NCI-H2227 (cell line): ENCODE measurements at regions not wholly inside any gene's neighbourhood (a gene's known extent, or its start where the extent isn't known, plus 50 kb on each side); places are given as distances from the start of the nearest gene placed in this dataset.

ENCODE experiments used
- DNase-seq: peaks from one replicate; lab custom pipeline; 2025; ENCODE audit not compliant: unreplicated experiment; lab: John Stamatoyannopoulos, UW

DNA sequence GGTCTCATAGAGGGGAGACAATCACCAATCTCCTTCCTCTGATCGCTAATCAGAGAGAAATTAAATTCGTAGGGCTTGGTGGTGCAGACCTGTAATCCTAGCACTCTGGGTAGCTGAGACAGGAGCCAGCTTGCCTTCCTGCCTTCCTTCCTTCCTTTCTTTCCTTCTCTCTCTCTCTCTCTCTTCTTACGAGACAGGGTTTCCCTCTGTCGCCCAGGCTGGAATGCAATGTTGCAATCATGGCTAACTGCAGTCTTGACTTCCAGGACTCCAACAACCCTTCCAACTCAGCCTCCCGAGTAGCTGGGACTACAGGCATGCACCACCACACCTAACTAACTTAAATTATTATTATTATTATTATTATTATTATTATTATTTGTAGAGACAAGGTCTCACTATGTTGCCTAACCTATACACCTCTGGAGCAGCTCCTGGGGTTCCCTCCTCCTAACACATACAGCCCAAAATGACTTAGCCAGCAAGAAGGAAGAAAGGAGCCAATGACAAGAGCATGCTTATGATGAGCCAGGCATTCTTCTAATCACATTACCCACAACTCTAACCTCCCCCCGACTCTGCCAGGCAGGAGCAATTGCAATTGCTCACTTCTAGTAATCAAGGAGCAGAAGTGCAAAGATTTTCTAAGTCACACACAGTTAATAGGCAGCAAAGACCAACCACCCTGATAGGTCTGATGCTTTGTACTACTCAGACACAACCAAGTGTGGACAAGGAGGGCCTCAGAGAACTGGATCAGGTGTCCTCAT is 105.4 kb upstream of the F3 start:
- no peak for DNase-seq

DNA sequence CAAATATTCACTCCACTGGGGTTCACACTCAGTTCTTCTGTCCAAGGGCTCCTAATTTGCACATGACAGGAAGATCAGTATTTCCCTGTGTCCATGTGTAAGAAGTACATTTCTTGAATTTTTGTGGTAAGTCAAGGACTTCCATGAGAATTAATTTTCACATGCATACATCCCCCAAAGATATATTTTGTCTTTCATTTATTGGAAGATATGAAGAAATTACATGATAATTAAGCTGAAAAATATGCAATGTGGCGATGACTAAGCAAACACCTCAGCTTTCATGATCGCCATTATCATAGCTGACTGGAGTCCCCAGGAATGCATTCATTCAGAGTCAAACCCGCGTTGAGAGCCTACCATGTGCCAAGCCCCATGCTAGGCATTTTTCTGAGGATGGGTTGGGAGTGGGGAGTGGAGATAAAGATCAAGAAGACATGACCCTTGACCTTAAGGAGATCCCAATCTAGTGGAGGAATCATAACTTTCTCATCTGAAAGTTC is 104.6 kb upstream of the F3 start:
- DNase-seq: no peak

DNA sequence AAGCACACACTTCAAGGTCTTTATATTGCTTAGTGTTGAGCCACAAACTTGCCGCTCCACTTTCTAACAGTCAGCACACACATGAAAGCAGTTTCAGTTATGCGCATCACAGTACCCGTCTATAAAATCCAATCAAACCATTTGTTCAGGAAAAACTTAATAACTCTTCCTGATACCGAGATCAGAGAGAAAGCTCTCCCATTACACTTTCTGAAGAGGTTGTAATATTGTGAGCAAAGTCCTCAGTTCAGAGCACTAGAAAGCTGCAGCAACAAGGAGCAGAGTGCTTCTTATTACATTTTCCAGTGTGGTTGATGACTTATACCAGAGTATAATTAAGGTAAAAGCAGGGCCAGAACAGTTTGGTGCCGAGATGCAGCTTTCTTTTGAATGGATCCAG is 102.8 kb upstream of the F3 start:
- no peak for DNase-seq

DNA sequence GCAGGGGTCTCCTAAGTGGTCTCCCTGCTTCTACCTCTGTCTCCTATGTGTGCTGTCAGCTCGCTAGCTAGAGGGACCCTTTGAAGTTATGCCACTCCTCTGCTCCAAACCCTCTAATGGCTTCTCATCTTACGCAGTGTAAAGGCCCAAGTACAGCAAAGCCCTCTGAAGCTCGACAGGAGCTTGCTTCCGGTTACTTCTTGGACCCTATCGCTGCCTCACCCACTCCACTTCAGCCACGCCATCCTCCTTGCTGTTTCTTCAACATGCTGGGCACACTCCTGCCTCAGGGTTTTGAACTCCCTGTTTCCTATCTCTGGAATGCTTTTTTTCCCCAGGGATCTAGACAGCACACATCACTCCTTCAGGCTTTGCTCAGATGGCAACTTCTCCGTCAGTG is 102.3 kb upstream of the F3 start:
- DNase-seq: no peak

DNA sequence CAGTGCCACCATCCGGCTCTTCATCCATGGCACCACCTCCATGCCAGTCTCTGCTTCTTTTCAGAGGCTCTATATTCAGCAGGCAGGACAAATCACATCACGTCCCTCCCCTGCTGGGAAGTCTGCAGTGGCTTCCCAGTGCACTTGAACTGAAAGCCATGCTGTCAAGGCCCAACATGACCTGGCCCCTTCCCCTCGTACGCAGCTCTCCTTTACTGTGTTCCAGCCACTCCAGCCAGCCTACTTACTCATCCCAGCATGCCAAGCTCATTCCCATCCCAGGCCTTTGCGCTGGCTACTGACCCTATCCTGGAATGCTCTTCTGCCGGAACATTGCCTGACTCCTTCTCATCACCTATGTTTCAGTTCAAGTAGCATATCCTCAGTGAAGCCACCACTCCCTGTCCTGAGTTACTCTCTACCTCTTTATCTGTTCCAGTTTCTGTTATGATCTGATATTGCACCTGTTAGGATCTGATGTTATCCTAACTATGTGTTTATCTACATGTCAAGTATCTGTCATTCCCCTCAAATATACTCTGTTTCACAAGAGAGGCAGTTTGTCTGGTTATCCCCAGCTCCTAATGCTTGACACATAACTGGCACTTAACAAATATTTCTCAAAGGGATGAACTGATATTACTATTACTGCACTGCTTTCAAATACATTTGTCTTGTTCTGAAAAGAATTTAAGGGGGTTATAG is 101.2 kb upstream of the F3 start:
- no peak for DNase-seq

DNA sequence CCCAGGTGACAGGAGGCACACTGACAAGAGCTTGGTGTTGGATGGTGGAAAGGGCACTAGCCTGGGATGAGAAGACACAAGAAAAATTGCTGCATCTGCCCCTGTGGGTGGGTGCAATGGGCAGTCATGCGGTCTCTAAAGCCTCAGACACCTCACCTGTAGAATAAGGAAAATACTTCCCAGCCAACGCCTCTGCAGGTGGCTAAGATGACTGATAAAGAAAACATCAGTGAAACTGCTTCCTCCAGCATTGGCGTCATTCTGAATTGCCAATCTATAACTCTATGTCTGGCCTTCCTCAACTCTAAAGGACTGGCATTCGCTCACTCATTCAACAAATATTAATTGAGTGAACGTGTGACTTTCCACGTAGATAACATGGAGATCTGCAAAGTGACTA is 100.4 kb upstream of the F3 start:
- no peak for DNase-seq

DNA sequence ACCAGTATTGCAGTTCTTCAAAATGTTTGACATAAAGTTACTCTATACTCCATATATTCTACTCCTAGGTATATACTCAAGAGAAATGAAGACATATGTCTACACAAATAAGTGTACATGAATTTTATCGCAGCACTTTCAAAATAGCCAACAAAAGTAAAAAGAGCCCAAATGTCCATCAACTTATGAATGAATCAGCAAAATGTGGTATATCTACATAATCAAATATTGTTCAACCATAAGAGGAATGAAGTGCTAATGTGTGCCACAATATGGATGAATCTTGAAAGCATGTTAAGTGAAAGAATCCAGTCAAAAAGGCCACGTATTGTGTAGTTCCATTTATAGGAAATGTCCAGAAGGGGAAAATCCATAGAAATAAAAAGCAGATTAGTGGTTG is 98.6 kb upstream of the F3 start:
- DNase-seq: no peak

DNA sequence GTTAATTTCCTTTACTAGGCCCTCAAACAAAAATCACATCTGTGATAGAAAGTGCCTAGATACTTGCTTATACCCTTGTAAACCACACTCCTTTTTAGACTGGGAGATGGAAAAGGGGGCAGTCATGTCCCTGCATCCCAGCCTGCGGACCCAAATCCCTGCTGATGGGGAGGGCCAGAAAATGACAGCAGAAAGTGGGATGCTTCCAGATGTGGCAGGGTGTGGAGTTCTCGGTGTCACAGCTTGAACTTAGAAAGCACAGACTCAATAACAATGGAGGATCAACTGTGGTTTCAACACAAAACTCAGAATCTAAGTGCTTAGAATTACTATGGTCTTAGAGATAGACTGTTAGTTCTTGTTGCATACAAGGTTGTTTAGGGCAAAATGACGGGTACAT is 95.6 kb upstream of the F3 start:
- DNase-seq: no peak

DNA sequence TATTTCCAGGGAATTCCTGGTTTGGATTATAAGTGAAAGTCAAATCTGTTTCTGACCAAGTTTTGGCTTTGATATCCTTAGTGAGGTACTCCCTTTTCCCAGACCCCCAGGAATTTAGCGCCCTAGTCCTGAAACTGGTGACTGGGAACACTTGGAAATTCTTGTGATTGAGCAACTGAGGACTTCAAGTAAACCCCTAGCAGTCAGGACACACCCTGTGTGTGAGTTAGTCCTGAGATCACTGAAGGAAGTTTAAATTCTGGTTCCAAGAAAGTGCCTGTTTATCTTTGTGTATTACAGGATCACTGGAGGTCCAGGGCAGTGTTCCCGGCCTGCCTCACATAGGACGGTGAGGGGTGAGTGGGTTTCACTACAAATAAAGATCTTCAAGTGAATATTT is 95.1 kb upstream of the F3 start:
- DNase-seq: no peak

DNA sequence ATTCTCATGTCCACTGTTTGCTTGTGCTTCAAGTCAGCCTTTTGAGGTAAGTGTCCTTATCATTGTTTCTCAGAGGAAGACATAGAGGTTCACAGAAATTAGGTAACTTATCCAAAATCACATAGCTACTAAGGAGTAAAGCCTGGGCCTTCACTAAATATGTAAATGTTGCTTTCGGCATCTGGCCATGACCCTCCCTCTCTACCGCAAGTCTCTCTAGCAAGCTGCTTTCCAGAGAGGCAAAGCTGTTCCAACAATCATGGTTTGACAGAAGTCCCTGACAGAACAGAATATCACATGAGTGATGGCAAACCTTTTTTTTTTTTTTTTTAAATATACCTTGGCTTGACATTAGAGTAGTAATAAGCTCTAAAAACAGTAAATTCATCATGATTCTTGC is 94.5 kb upstream of the F3 start:
- no peak for DNase-seq

DNA sequence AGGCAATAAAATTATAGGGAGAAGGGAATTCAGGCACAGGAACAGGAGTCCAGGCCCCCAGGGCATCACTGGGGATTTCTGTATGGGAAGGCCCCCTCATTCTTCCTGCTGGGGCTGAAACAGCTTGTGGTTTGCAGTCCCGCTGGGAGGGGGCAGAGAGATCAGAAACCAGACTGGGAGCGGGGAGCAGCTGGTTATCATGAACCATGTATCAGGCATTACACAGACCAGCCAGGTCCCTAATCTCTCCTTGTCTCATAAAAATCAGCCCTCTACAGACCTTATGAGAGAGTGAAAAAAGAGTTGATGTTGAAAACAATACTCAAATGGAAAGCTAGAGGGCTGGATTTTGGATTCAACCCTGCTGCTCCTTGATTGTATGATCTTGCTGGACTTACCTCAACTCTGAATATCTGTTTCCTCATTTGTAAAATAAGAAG is 93.4 kb upstream of the F3 start:
- peak; percentile 8 for DNase-seq

DNA sequence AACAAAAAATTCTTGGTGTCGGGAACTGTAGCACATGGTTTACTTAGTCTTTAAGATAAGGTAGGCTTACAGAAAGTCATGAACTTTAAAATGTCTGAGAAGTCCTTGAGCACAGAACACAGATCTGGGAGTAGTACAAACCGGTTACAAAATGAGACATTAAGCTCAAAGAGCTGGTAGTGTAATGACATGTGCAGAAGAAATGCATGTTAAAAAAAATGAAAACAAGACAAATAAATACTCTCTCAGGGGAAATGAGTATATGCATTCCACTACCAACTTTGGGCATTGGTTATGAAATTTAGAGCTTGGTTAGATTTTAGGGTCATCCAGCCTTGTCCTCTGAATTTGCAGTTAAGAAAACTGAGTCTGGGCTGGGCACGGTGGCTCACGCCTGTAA is 91.5 kb upstream of the F3 start:
- DNase-seq: no peak

DNA sequence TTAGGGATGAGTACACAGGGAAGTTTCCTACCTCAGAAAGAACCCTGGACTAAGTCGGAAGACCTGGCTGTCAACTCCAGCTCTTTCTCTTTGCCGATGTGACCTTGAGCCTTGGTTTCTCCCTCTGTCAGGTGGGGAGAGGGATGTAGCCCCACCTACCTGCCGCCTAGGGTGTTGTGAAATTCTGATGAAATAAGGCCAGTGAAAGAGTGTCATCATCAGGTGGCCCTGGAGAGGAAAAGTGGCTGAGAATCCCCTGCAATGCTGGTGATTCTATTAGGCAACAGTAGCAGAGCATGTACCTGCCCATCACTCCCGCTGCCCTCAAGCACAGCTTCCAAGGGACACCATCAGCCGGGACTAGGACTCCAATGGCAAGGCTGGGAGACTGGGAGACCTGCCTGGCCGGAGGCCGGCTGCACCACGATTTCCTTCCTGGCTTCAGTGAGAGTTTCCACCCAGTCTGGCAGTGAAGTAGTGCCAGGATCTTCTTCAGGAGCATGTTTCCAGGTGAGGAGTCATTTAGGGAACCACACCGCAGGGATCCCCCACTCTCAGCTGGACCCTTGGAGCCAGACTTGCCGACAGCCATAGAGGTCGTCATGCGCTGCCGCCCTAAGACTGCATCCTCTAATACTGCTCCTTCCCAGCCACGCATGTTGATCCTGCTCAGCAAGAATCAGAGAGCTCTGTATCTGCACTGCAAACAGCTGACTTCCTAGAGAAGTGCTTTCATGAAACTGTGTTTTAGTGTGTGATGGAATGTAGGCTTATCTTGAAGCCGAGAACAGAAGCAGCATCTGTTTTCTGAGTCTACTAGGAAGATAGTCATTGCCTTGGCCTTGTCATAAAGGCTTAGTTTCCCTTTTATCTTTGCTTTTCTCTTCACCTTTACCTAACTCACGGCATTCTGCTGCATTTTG is 88.0 kb upstream of the F3 start:
- DNase-seq: no peak

DNA sequence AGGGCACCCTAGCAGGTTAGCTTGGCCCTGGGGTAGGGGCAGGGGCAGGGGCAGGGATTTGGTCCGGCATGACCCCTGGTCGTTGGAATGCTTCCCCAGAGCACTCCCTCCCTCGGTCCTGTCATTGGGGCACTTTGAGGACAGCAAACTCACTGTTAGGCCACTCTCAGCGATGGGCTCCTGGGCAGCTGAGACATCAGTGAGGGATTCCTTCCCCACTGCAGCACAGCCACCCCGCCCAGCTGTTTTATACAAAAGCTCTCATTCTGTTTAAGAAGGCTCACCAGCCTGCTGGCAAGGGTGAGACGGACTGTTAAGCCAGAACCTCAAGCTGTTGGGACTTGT is 86.9 kb upstream of the F3 start:
- no peak for DNase-seq

DNA sequence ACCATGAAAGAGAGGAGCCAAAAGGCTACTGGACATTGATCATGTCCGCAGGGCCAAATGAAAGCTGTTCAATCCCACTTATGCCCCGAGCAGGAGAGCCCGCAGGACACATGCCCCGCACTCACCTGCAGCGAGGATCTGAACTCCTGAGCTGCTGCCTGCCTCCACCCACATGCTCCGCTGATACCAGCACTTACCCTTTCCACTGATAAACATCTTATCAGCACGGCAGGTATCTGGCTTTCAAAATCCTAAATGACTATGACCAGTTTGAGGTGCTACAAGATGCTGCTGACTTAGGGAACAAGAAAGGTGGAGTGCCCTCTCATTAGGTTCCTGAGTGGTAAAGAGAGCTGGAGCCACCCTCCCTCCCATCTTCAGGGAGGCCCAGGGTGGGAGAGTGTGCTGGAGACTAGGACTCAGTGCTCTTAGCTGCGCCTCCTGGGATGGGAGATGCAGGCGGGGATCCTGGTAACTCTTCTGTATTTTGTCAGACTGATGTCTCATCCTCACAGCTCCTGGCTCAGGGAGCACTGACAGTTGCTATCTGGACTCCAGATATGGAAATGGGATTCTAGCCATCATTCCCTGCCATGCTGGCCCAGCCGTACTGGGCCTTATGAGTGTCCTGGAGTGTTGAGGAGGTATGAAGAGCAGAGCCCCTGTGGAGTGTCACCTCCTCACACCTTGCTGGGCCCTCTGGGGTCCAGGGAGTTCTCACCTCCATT is 86.4 kb upstream of the F3 start:
- no peak for DNase-seq

DNA sequence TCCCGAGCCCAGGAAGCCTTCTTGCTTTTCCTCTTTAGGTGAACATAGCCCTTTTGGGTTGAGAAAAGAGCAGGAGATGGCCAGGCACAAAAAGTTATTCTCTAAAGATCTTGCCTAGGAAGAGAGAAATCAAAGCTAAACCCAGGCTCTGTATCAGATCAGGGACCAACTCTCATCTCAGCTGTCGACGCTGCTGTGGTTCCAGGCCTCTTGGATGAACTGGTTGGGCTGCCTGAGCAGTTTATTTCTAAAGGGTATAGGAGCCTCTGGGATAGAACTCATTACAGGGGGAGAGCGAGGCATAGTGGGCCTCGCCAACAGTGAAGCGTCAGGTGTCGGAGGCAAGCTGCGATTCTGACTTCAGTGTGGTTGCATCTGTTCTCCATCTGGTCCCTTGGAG is 82.6 kb upstream of the F3 start:
- DNase-seq: no peak

DNA sequence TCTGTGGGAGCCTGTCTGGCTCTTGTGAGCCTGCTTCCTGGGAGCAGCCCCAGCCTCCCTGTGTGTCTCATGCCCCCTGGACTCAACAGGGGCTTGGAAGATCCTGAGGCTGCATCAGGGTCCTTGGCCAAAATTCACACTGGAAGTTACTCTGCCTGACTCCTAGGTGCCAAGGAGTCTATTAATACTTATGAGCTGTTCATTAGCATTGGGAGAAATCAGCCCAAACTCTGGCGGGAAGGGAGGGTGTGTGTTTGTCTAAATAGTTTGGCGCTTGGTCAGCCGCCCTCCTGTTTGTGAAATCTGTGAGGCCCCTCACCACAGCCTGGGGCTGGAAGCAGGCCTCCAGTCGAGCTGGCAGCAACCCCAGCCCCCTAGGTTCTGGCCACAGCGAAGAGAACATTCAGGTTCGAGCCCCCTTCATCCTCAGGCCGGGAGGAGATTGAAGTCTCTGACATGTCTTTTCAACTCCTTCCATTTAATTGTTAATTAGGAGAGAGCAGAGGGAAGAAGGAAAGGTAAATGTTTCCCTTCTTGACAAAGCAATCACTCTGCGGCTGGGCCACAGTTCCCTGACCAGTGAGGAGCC is 82.1 kb upstream of the F3 start:
- DNase-seq: no peak

DNA sequence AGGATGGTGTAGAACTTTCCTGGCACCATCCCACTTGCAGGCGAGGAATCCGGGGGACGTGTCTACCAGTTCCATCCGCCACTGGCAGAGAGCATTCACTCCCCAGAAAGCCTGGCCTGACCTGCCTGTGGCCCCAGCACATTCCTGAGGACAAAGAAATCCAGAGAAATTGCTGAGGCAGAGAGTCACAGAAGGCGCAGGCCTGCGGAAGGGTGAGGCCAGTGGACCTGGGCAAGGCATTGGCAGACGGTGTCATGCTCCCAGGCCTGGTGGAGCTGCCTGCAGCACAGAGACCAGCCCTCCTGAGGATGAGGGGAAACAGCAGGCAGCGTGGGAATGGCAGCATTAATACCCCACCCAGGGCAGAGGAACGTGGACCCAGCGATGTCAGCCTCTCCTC is 81.2 kb upstream of the F3 start:
- DNase-seq: no peak

DNA sequence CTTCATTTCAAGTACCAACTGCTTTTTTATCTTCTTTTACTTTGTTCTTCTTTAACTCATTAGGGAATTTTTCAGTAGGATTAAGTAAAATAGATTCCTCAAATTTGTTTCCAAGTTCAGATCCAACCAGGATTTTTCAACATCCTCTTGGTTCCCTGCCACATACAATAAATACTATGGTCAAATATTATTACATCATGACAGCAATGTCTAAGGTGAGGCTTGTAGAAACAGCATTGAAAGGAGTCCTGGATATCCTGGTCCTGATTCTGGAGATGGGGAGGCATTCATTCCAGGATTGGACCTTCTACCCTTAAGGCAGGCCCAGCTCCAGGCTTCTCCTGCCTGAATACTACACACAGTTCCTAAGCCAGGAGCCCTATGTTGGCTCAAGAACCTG is 80.2 kb upstream of the F3 start:
- DNase-seq: no peak

DNA sequence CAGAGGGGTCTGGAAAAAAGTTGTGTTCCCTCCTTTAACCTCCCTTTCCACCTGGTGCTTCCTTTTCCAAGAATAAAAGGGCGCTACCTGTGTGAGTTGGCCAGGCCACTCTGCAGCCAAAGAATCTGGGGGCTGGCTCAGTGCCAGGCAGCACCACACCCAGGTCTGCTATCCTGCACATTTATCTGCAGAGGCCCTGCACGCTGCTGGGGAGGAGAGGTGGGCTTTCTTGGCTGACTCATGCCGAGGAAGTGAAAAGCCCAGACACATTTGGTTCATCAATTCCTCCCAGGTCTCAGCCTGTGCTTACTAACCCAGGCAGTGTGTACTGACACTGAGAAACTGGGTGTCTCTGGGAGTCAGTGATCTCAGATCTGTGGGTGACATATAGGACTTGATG is 79.8 kb upstream of the F3 start:
- DNase-seq: no peak
